OCI-LY7 (cell line): ENCODE measurements at regions not wholly inside any gene's neighbourhood (a gene's known extent, or its start where the extent isn't known, plus 50 kb on each side); places are given as distances from the start of the nearest gene placed in this dataset.

Experiments
- EZH2phosphoT487 ChIP-seq: fragments of 200-600 bp; sonication (generic); IDR thresholded peaks from 2 replicates; pipeline ENCODE4 v1.6.1; 2018; ENCODE audit warnings: low read depth, borderline replicate concordance, mild to moderate bottlenecking, mixed run types, antibody characterized with exemption, low read length, moderate library complexity, mixed read lengths
- TF ChIP-seq, protein P1 (sequence below): fragments of 200-600 bp; sonication (generic); conservative IDR thresholded peaks from 2 replicates; pipeline ENCODE4 v1.5.1; 2014; ENCODE audit warnings: mild to moderate bottlenecking, antibody characterized with exemption, low read length, moderate library complexity, mixed read lengths

DNA sequence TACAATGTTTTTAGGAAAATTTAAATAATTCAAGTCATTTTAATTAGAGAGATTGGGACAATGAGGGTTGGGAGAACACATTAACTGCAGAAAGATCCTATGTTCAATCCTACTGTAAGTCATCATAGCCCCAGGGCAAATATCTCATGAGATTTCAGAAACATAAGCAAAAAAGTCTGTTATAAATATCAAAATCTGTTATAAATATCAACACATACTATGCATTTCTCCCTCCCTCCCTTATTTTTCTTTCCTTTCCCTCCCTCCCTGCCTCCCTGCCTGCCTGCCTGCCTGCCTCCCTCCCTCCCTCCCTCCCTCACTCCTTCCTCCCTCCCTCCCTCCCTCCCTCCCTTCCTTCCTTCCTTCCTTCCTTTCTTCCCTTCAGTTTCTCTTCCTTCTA lies 267.3 kb upstream of the SASH1 start:
- TF ChIP-seq, protein P1, sequence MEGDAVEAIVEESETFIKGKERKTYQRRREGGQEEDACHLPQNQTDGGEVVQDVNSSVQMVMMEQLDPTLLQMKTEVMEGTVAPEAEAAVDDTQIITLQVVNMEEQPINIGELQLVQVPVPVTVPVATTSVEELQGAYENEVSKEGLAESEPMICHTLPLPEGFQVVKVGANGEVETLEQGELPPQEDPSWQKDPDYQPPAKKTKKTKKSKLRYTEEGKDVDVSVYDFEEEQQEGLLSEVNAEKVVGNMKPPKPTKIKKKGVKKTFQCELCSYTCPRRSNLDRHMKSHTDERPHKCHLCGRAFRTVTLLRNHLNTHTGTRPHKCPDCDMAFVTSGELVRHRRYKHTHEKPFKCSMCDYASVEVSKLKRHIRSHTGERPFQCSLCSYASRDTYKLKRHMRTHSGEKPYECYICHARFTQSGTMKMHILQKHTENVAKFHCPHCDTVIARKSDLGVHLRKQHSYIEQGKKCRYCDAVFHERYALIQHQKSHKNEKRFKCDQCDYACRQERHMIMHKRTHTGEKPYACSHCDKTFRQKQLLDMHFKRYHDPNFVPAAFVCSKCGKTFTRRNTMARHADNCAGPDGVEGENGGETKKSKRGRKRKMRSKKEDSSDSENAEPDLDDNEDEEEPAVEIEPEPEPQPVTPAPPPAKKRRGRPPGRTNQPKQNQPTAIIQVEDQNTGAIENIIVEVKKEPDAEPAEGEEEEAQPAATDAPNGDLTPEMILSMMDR = no peak
- TF ChIP-seq EZH2phosphoT487 = no peak
